B cell (primary cell): ENCODE measurements at regions not wholly inside any gene's neighbourhood (a gene's known extent, or its start where the extent isn't known, plus 50 kb on each side); places are given as distances from the start of the nearest gene placed in this dataset.

Experiments
- ATAC-seq: fragments of 200-7000 bp; cut with Tn5 transposase; one replicate; pipeline ENCODE4 v1.10.0; 2021; ENCODE audit warnings: low read depth, mild to moderate bottlenecking, moderate number of reproducible peaks, moderate library complexity
- CTCF ChIA-PET: fragments of 350-600 bp; sonication (Branson Sonifier 250); formaldehyde crosslinking; loops from one replicate; lab custom pipeline; 2021; ENCODE audit warnings: antibody characterized with exemption, inconsistent platforms; lab: Charles Lee
- POLR2A ChIA-PET: fragments of 350-600 bp; sonication (Branson Sonifier 250); formaldehyde crosslinking; loops from one replicate; lab custom pipeline; 2021; ENCODE audit warnings: antibody characterized with exemption; lab: Charles Lee
- DNase-seq: peaks from one replicate; pipeline ENCODE4 v3.0.0; 2013
- H2AFZ ChIP-seq: 2 replicates; pipeline ENCODE4 v1.6.1; 2012; ENCODE audit warnings: mild to moderate bottlenecking, low read depth, low read length; ENCODE audit not compliant: insufficient read depth, poor library complexity, severe bottlenecking
- H3K27ac ChIP-seq, 2 donors: 1 replicate in 1 of 2; 2 replicates in 1 of 2; pipeline ENCODE4 v1.5.1; 2012 to 2013; ENCODE audit warnings: low read length in 2 of 2, mild to moderate bottlenecking in 2 of 2, moderate library complexity in 1 of 2
- H3K27me3 ChIP-seq, 4 experiments: fragments of 200-600 bp in 1 of 4; sonication (generic) in 1 of 4; replicated peaks in 1 of 4; 1 replicate in 2 of 4; 2 replicates in 2 of 4; pipeline versions ENCODE4 v1.6.1 to v1.7.0; 2013 to 2016; ENCODE audit warnings: low read length in 3 of 4, mild to moderate bottlenecking in 2 of 4, mixed read lengths in 1 of 4, moderate library complexity in 1 of 4; ENCODE audit not compliant: insufficient read depth in 4 of 4, control insufficient read depth in 3 of 4; ENCODE audit errors: control extremely low read depth in 1 of 4
- H3K36me3 ChIP-seq, 2 experiments: replicated peaks in 1 of 2; 1 replicate in 1 of 2; 2 replicates in 1 of 2; pipeline versions ENCODE4 v1.6.1 to v1.7.1; 2013; ENCODE audit warnings: low read length in 1 of 2; ENCODE audit not compliant: insufficient read depth in 2 of 2, control insufficient read depth in 1 of 2; ENCODE audit errors: control extremely low read depth in 1 of 2, extremely low read depth in 1 of 2
- H3K4me1 ChIP-seq, 2 donors: fragments of 200-600 bp in 1 of 2; sonication (generic) in 1 of 2; 1 replicate in 1 of 2; 2 replicates in 1 of 2; pipeline versions ENCODE4 v1.5.1 to v1.6.1; 2013 to 2017; ENCODE audit warnings: low read length in 2 of 2; ENCODE audit not compliant: control insufficient read depth in 2 of 2, insufficient read depth in 2 of 2
- H3K4me2 ChIP-seq: replicated peaks from 2 replicates; pipeline ENCODE3; 2012; ENCODE audit warnings: mild to moderate bottlenecking, low read depth, low read length; ENCODE audit not compliant: poor library complexity, severe bottlenecking
- H3K4me3 ChIP-seq, 5 experiments: fragments of 200-600 bp in 1 of 5; sonication (generic) in 1 of 5; 1 replicate in 3 of 5; 2 replicates in 2 of 5; pipeline versions ENCODE4 v1.5.1 to v1.7.0; 2011 to 2016; ENCODE audit warnings: low read length in 4 of 5, mild to moderate bottlenecking in 4 of 5, low read depth in 2 of 5, control low read depth in 1 of 5, moderate library complexity in 1 of 5; ENCODE audit not compliant: insufficient read depth in 1 of 5; ENCODE audit errors: control extremely low read depth in 1 of 5, extremely low read depth in 1 of 5
- H3K79me2 ChIP-seq: fragments of 200-600 bp; sonication (generic); one replicate; pipeline ENCODE4 v1.6.0; 2016; ENCODE audit warnings: low read length; ENCODE audit not compliant: control insufficient read depth, insufficient read depth
- H3K9ac ChIP-seq: fragments of 200-600 bp; sonication (generic); 2 replicates; pipeline ENCODE4 v1.6.1; 2017; ENCODE audit warnings: mild to moderate bottlenecking, low read length, moderate library complexity
- H3K9me3 ChIP-seq, 3 donors: one replicate each; pipeline versions ENCODE4 v1.6.1 to v1.7.1; 2013; ENCODE audit warnings: low read length in 2 of 3; ENCODE audit not compliant: control insufficient read depth in 2 of 3, insufficient read depth in 1 of 3; ENCODE audit errors: control extremely low read depth in 1 of 3
- H4K20me1 ChIP-seq: 2 replicates; pipeline ENCODE4 v1.6.0; 2012; ENCODE audit warnings: mild to moderate bottlenecking, low read length; ENCODE audit not compliant: insufficient read depth, control insufficient read depth, poor library complexity, severe bottlenecking
- H3K27ac Mint-ChIP-seq: one replicate; pipeline ENCODE4 v1.8.0; 2021; ENCODE audit warnings: mixed read lengths
- H3K27me3 Mint-ChIP-seq: one replicate; pipeline ENCODE4 v1.8.0; 2021; ENCODE audit warnings: mixed read lengths
- H3K4me1 Mint-ChIP-seq: one replicate; pipeline ENCODE4 v1.8.0; 2021; ENCODE audit warnings: mixed read lengths
- H3K4me3 Mint-ChIP-seq: one replicate; pipeline ENCODE4 v1.8.0; 2021; ENCODE audit warnings: mixed read lengths
- H3K9me3 Mint-ChIP-seq: one replicate; pipeline ENCODE4 v1.8.0; 2022; ENCODE audit warnings: mixed read lengths; ENCODE audit not compliant: insufficient read depth
- EZH2 ChIP-seq: IDR thresholded peaks from 2 replicates; pipeline ENCODE4 v1.6.1; 2012; ENCODE audit warnings: borderline replicate concordance, low read depth, mild to moderate bottlenecking, moderate library complexity, low read length; ENCODE audit not compliant: insufficient read depth, poor library complexity, severe bottlenecking
- WGBS: methylation state at CpG from one replicate; pipeline ENCODE4 v1.1.5; 2013; ENCODE audit warnings: missing lambda C conversion rate; ENCODE audit not compliant: insufficient coverage; 5-methylcytosine and 5-hydroxymethylcytosine counted together
- intact Hi-C: fragments of 100-400 bp; cut with micrococcal nuclease; formaldehyde crosslinking; loops from one replicate; pipeline ENCODE4 v1.10.0; 2022
- TF ChIP-seq, protein P1 (sequence below): fragments of 200-600 bp; IDR thresholded peaks from one replicate; pipeline ENCODE4 v1.8.0; 2022; ENCODE audit warnings: antibody characterized with exemption, mild to moderate bottlenecking

DNA sequence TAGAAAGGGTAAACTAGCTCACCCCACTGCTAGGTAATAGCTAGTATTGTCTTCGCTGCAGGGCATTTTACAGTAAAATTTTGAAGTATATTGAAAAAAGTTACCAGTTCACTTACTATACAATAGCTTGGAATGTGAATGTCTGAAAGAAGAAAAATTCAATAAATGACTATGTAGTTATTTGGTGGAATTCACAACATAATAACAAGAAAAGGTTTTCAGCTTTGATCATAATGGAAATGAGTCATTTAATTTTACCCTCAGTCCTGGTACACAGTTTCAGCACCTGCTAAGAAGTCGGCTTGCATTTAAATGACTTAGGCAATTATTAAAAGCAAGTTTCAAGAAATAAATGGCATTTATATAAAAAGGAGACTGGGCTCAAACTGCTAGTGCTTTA is 90.4 kb downstream of the NUP35 start:
- CTCF ChIA-PET = no interaction called here

DNA sequence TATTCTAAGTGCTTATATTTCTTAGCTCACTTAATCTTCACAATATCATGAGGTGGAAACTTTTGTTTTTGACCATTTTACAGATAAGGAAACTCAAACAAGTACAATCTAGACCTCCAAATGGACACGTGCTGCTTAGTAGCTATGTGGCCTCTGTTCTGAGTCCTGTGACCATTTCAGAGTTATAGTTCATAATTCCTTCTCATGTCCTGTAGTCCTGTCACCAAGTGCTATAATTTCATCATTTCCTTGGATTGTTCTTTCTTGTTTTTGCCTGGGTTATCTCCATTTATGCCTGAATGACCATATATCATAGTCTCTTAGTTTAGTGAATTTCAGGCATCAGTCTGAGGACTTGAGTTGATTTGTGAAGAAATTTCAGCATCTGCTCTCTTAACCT is 91.7 kb downstream of the NUP35 start:
- no peaks in the 10 kb centered on the region for H3K9me3 Mint-ChIP-seq
- no peak overlapping the region for H3K4me3 Mint-ChIP-seq
- Histone ChIP-seq H3K36me3 (no peaks in the 10 kb centered on the region), H3K79me2 (no peaks in the 10 kb centered on the region), H3K4me2 (no peak overlapping the region), H3K27ac (no peak overlapping the region), H3K9ac (no peak overlapping the region), H3K4me3 (no peak overlapping the region), H3K9me3 (no peaks in the 10 kb centered on the region), H3K27me3 (no peaks in the 10 kb centered on the region), H3K4me1 (no peaks in the 10 kb centered on the region), H2AFZ (no peak overlapping the region), H4K20me1 (no peaks in the 10 kb centered on the region)
- TF ChIP-seq EZH2 = no peak
- TF ChIP-seq, protein P1, sequence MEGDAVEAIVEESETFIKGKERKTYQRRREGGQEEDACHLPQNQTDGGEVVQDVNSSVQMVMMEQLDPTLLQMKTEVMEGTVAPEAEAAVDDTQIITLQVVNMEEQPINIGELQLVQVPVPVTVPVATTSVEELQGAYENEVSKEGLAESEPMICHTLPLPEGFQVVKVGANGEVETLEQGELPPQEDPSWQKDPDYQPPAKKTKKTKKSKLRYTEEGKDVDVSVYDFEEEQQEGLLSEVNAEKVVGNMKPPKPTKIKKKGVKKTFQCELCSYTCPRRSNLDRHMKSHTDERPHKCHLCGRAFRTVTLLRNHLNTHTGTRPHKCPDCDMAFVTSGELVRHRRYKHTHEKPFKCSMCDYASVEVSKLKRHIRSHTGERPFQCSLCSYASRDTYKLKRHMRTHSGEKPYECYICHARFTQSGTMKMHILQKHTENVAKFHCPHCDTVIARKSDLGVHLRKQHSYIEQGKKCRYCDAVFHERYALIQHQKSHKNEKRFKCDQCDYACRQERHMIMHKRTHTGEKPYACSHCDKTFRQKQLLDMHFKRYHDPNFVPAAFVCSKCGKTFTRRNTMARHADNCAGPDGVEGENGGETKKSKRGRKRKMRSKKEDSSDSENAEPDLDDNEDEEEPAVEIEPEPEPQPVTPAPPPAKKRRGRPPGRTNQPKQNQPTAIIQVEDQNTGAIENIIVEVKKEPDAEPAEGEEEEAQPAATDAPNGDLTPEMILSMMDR = no peak
- H3K27ac Mint-ChIP-seq = no peak overlapping the region
- ATAC-seq (no peak), DNase-seq (no peak)
- POLR2A ChIA-PET = no interaction called here
- H3K4me1 Mint-ChIP-seq = no peaks in the 10 kb centered on the region
- 0% methylated on average over 1 of the region's 1 CpG for WGBS
- intact Hi-C loops = no loop called here
- no peaks in the 10 kb centered on the region for H3K27me3 Mint-ChIP-seq
- CTCF ChIA-PET = no interaction called here

More for the DNA sequence above, 90.4 kb downstream of the NUP35 start:
- H3K36me3 ChIP-seq = no peaks in the 10 kb centered on the region
- WGBS = no CpG with 5 or more reads among the region's 2 CpGs
- H4K20me1 ChIP-seq = no peaks in the 10 kb centered on the region
- no peak for DNase-seq
- H3K9me3 ChIP-seq = peaks cover 0 to under 1% (median 0%) of the 10 kb centered on the region in 3 donors
- POLR2A ChIA-PET = no interaction called here
- Mint-ChIP-seq H3K27ac (no peak overlapping the region), H3K27me3 (no peaks in the 10 kb centered on the region), H3K4me1 (no peaks in the 10 kb centered on the region), H3K9me3 (no peaks in the 10 kb centered on the region), H3K4me3 (no peak overlapping the region)
- H3K9ac ChIP-seq = no peak overlapping the region
- no peak overlapping the region for H3K4me2 ChIP-seq
- H3K4me1 ChIP-seq = no peaks in the 10 kb centered on the region
- no peak for ATAC-seq
- no peaks in the 10 kb centered on the region for H3K27me3 ChIP-seq
- H3K27ac ChIP-seq = no peak overlapping the region
- no peak overlapping the region for H3K4me3 ChIP-seq
- intact Hi-C loops = no loop called here
- H3K79me2 ChIP-seq = no peaks in the 10 kb centered on the region
- TF ChIP-seq, protein P1 = no peak
- TF ChIP-seq EZH2 = no peak
- H2AFZ ChIP-seq = no peak overlapping the region
